RKO (cell line): ENCODE measurements at regions not wholly inside any gene's neighbourhood (a gene's known extent, or its start where the extent isn't known, plus 50 kb on each side); places are given as distances from the start of the nearest gene placed in this dataset.

Source experiments
- DNase-seq: peaks from one replicate; pipeline ENCODE4 v3.0.0-alpha.2; 2016; ENCODE audit warnings: low spot score

DNA sequence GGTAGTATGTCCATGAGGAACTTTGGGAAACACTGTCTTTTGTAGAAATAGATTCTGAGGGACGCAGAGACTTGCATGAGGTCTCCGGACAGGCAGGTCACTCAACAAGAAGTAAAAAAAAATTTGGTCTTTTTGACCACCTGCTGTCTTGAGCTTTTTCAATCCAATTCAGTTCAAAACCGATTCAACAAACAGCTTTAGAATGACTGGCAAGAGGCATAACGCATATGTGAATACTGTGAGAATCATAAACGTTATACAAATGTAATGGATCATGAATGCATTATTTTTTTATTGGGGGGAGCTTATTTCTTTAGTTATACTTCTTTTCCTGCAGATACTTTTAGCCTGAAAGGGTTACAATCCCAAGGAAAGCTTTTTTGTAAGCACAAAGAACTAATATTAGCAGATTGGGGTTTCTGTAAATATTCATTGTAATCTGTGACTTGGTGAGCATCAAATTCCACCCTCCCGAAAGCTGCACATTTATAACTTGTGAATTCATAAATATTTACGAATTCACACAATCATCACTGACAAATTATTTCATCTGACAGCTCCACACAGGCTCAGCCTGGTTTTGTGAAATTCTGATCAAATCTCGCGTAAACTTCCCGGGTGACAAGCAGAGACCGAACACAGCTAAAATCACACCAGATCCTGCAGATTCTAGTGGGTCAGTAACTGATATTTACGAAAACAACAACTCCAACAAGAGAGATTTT, 507.7 kb downstream of the MN1 start:
- DNase-seq = no peak

DNA sequence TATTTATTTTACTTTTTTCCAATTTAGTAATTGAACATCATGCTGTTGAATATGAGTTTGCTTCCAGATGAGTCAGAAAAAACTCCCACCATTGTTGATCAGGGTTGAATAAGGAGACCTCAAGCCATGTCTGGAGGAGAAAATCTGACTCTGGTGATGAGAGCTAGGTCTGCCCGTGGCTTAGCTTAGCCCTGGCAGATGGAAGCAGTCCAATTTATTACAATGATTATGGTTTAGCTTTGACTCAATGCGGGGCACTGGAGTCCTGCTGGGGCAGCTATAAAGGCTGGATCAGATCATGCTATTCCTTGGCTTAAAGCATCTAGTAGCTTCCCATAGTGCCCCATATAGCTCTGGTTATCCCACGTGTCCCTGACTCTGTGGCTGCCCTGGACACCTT, 506.5 kb downstream of the MN1 start:
- DNase-seq = no peak

GRCh38 chr22:27295605-27296004, 506.0 kb downstream of the MN1 start:
- DNase-seq = no peak

DNA sequence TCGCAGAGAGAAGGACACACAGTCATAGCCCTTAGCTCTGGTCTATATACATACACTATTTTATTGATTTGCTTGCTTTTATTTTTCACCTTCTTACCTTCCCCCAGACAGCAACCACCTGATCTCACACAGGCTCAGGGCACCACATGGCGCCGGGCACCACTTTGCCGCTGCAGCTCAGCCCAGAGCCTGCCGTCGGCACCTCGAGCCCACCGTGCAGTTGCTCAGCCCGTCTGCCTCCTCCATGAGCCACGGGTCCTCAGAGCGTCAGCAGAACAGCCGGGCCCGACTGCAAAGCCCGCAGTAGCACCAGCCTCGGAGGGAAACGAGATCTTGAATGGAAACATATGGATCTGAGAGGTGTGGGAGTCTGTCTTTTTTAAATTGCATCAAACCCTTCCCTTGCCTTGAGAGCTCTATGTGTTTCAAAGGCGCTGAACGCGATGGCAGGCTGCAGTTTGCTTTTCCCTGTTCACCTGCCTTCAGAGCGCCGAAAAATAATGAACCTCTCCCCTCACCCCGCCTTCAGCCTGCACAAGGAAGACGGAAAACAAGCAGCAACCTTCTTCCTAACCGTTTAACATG, 505.4 kb downstream of the MN1 start:
- DNase-seq = no peak

- no peak for DNase-seq
Measured at GRCh38 chr22:27297125-27297524, 504.4 kb downstream of the MN1 start.

DNA sequence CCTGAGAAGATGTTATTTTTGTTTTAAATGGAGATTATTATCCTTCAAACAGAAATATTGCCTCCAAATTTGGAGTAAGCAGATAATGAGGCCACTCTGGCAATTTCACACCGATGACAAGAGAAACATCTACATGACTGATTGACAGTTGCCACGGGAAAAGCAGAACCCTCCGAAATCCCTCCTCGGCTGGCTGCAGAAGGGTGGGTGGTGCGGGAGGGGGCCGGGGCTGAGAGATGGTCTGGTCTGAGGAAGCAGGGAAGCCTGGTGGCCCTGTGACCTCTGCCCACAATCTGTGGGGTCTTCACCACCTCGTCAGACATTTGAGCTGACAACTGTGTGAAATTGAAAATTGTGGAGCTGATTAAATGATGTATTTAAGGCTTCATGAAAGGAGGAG, 503.2 kb downstream of the MN1 start:
- DNase-seq = no peak

GRCh38 chr22:27298742-27299141, 502.8 kb downstream of the MN1 start:
- no peak for DNase-seq

GRCh38 chr22:27299181-27300085, 502.1 kb downstream of the MN1 start:
- no peak for DNase-seq

GRCh38 chr22:27300536-27301285, 500.8 kb downstream of the MN1 start:
- DNase-seq = no peak

- DNase-seq = no peak
Measured at GRCh38 chr22:27302501-27302900, 499.1 kb downstream of the MN1 start.

- DNase-seq = no peak
Measured at GRCh38 chr22:27303718-27304117, 497.8 kb downstream of the MN1 start.

GRCh38 chr22:27306771-27307170, 494.8 kb downstream of the MN1 start:
- no peak for DNase-seq

DNA sequence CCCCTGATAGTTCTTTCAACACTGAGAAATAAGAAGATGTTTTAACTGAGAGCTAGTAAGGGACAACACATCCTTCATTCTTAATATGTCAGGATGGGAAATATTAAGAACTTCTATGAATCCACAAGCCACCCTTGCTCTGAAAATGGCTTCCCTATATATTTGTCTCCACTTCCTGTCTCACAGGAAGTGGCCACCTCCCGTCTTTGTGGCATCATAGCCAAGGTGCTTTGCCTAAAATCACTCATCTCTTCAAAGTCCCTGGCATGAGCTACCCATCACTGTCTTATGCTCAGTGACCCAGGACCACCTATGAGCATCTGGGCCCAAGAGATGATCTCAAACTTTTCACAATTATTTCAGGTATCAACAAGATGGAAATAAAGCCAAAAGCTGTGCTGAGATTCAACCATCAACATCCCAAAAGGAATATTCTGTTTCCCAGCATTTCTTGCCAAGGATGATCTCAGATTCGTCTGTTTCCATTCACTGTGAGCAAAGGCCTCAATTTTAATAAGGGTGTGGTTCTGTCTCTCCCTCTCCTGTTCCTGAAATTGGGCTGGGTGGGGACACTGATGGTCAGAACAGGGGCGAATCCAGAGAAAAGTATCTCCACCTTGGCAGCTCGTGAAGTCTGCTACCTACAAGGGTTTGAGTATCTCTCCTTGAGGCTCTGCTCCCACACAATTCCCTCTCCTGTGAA, 493.9 kb downstream of the MN1 start:
- no peak for DNase-seq

DNA sequence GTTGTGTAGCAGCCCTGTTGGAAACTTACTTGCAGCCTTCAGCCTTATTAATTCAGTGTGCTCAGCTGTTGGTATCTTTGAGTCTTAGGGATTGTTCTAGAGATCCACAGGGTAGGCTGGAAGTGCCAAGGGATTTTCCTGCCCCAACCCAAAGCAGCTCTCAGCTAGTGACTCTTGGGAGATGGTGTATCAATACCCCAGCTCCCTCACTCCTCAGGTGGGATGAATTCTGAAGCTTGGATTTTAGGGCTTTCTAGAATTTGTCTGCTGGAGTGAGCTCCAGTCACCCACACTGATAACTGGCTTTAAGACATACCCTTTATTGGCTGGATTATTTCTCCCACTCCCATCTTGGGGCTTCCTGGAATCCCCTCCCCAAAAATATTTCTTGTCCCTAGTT, 493.0 kb downstream of the MN1 start:
- DNase-seq = no peak

GRCh38 chr22:27309697-27310096, 491.9 kb downstream of the MN1 start:
- no peak for DNase-seq

DNA sequence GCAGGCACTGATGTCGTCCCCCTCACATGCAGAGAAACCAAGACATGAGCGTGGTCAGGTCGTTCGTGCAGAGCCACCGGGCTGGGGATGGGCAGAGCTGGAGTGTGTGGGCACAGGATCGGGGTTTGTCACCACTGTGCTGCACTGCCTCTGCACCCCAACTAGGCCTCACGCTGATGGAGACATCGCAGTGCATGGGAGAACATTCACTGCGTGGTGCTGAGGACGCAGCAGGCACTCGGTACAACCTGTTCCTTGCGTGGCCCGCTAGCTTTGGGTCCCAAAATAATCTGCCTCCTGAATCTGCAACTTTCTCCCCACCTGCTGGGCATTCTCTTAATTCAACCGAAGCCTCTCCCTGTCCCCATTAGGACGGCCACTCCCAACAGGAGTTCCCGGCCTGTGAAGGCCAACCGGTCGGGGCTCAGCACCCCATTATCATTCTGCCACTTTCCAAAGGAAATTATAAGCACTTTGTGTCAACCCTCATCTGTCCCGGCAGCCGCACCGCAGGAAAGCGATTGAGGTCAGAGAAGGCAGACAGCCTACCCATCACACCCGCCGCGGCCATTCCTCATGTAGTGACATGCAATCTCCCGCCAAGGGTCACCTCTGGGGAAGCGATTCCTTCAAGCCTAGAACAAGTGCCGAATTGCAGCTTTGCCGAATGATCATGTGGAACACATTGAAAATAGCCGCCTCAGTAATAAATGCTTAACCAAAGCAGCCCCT, 490.4 kb downstream of the MN1 start:
- DNase-seq = no peak

- DNase-seq = no peak
Measured at GRCh38 chr22:27311698-27312550, 489.6 kb downstream of the MN1 start.

GRCh38 chr22:27312565-27312964, 489.0 kb downstream of the MN1 start:
- no peak for DNase-seq

DNA sequence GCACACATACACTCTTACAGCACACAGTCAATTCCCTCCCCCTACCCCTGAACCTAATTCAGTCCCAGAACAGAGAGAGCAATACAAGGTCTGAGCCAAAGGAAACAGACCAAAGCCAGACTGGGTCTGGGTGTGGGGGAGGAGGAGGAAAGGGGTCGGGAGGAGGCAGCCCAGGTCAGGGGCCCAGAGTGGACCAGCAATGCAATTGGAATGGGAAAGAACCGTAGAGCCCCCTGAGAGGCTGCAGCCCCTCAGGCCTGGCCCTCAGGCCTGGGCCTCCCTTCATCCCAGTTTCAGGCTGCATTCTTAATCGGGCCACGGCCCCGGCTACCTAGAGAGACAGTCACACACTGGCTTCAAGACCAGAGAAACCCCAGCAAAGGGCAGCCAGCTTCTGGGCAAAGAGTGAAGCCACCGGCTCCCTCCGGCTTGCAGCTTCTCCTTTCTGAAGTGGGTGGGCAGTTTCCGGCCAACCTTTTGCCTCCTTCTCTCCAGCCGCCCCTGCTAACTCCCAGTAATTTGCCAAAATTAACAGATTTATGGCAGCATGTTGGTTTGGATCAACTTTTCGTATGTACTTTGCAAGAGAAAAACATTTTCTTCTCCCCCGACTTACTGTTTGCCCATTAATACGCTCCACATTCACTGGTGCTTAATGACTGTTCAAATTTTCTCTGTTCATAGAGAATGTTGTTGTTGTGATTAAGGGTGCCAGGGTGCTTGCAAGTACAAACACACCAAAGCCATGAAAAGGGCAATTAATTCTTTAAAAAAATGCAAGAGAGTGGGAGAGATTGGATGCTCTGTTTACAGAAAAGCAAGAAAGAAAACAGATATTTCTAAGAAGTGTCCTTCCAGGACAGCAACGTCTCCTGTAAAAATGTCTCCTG, 488.3 kb downstream of the MN1 start:
- no peak for DNase-seq
